ENCODE measurements at regions not wholly inside any gene's neighbourhood (a gene's known extent, or its start where the extent isn't known, plus 50 kb on each side); places are given as distances from the start of the nearest gene placed in this dataset.

GRCh38 chr14:86288336-86288735 lies 758.4 kb downstream of the FLRT2 start:
- Mint-ChIP-seq H3K36me3 (ENCODE audit: low read depth, unreplicated experiment) (no peaks in the 10 kb centered on the region), H3K9me3 (ENCODE audit: unreplicated experiment) (peaks cover under 1% of the 10 kb centered on the region), H3K4me3 (ENCODE audit: unreplicated experiment) (no peak overlapping the region), H3K27me3 (ENCODE audit: low read depth, unreplicated experiment) (peaks cover under 1% of the 10 kb centered on the region), H3K4me1 (ENCODE audit: low read depth, unreplicated experiment) (no peaks in the 10 kb centered on the region), H3K27ac (ENCODE audit: unreplicated experiment) (no peak overlapping the region)
- Histone ChIP-seq H3K4me2 (ENCODE audit: low read length) (no peak overlapping the region), H2AFZ (ENCODE audit: low read depth, low read length) (no peak overlapping the region), H3K79me2 (ENCODE audit: insufficient read depth, low read length) (no peaks in the 10 kb centered on the region), H3K9me3 (ENCODE audit: insufficient read depth, low read depth, low read length) (no peaks in the 10 kb centered on the region), H3K27me3 (ENCODE audit: insufficient read depth, low read length) (no peaks in the 10 kb centered on the region), H3K9ac (ENCODE audit: low read length) (no peak overlapping the region), H3K27ac (ENCODE audit: low read depth, low read length) (no peak overlapping the region), H4K20me1 (ENCODE audit: insufficient read depth, low read length) (no peaks in the 10 kb centered on the region), H3K4me3 (ENCODE audit: insufficient read depth, low read depth, low read length) (no peak overlapping the region), H3K36me3 (ENCODE audit: insufficient read depth, low read length) (no peaks in the 10 kb centered on the region), H3K4me1 (ENCODE audit: insufficient read depth, low read length) (no peaks in the 10 kb centered on the region)
- DNase-seq (ENCODE audit: low read depth) (no peak), FAIRE-seq (no peak)
- TF ChIP-seq EZH2 (IDR thresholded peaks at IDR 0.05; ENCODE audit: insufficient read depth, low read length) (no peak), CTCF (IDR thresholded peaks at IDR 0.05; ENCODE audit: insufficient read depth, low read depth, low read length) (no peak)

- Histone ChIP-seq H3K4me1 (ENCODE audit: insufficient read depth, low read length) (no peaks in the 10 kb centered on the region), H4K20me1 (ENCODE audit: insufficient read depth, low read length) (no peaks in the 10 kb centered on the region), H3K27me3 (ENCODE audit: insufficient read depth, low read length) (no peaks in the 10 kb centered on the region), H3K4me3 (ENCODE audit: insufficient read depth, low read depth, low read length) (no peak overlapping the region), H3K27ac (ENCODE audit: low read depth, low read length) (no peak overlapping the region), H3K79me2 (ENCODE audit: insufficient read depth, low read length) (no peaks in the 10 kb centered on the region), H2AFZ (ENCODE audit: low read depth, low read length) (no peak overlapping the region), H3K36me3 (ENCODE audit: insufficient read depth, low read length) (no peaks in the 10 kb centered on the region), H3K9me3 (ENCODE audit: insufficient read depth, low read depth, low read length) (no peaks in the 10 kb centered on the region), H3K9ac (ENCODE audit: low read length) (no peak overlapping the region), H3K4me2 (ENCODE audit: low read length) (no peak overlapping the region)
- FAIRE-seq, result no peak
- DNase-seq (ENCODE audit: low read depth), result no peak
- Mint-ChIP-seq H3K27me3 (ENCODE audit: low read depth, unreplicated experiment) (no peaks in the 10 kb centered on the region), H3K36me3 (ENCODE audit: low read depth, unreplicated experiment) (no peaks in the 10 kb centered on the region), H3K27ac (ENCODE audit: unreplicated experiment) (no peak overlapping the region), H3K9me3 (ENCODE audit: unreplicated experiment) (peaks cover 6% of the 10 kb centered on the region), H3K4me1 (ENCODE audit: low read depth, unreplicated experiment) (no peaks in the 10 kb centered on the region), H3K4me3 (ENCODE audit: unreplicated experiment) (no peak overlapping the region)
- TF ChIP-seq EZH2 (IDR thresholded peaks at IDR 0.05; ENCODE audit: insufficient read depth, low read length) (no peak), CTCF (IDR thresholded peaks at IDR 0.05; ENCODE audit: insufficient read depth, low read depth, low read length) (no peak)
These were observed 749.5 kb downstream of the FLRT2 start for GRCh38 chr14:86279405-86279804.

- H2AFZ ChIP-seq (ENCODE audit: low read depth, low read length), result no peak overlapping the region
- Mint-ChIP-seq H3K27me3 (ENCODE audit: low read depth, unreplicated experiment) (no peaks in the 10 kb centered on the region), H3K4me3 (ENCODE audit: unreplicated experiment) (no peak overlapping the region), H3K9me3 (ENCODE audit: unreplicated experiment) (peaks cover 2% of the 10 kb centered on the region), H3K27ac (ENCODE audit: unreplicated experiment) (no peak overlapping the region), H3K36me3 (ENCODE audit: low read depth, unreplicated experiment) (no peaks in the 10 kb centered on the region), H3K4me1 (ENCODE audit: low read depth, unreplicated experiment) (no peaks in the 10 kb centered on the region)
- H3K9ac ChIP-seq (ENCODE audit: low read length), result no peak overlapping the region
- H3K79me2 ChIP-seq (ENCODE audit: insufficient read depth, low read length), result no peaks in the 10 kb centered on the region
- H3K4me1 ChIP-seq (ENCODE audit: insufficient read depth, low read length), result no peaks in the 10 kb centered on the region
- no peak overlapping the region for H3K4me2 ChIP-seq (ENCODE audit: low read length)
- no peak overlapping the region for H3K27ac ChIP-seq (ENCODE audit: low read depth, low read length)
- H3K36me3 ChIP-seq (ENCODE audit: insufficient read depth, low read length), result no peaks in the 10 kb centered on the region
- H4K20me1 ChIP-seq (ENCODE audit: insufficient read depth, low read length), result no peaks in the 10 kb centered on the region
- FAIRE-seq, result no peak
- no peak overlapping the region for H3K4me3 ChIP-seq (ENCODE audit: insufficient read depth, low read depth, low read length)
- H3K27me3 ChIP-seq (ENCODE audit: insufficient read depth, low read length), result no peaks in the 10 kb centered on the region
- TF ChIP-seq CTCF (IDR thresholded peaks at IDR 0.05; ENCODE audit: insufficient read depth, low read depth, low read length) (no peak), EZH2 (IDR thresholded peaks at IDR 0.05; ENCODE audit: insufficient read depth, low read length) (no peak)
- DNase-seq (ENCODE audit: low read depth), result no peak
- no peaks in the 10 kb centered on the region for H3K9me3 ChIP-seq (ENCODE audit: insufficient read depth, low read depth, low read length)
These were observed 728.0 kb downstream of the FLRT2 start for GRCh38 chr14:86257973-86258372.
